Heart left ventricle (tissue), 13 donors: ENCODE measurements at regions not wholly inside any gene's neighbourhood (a gene's known extent, or its start where the extent isn't known, plus 50 kb on each side); places are given as distances from the start of the nearest gene placed in this dataset.

ENCODE experiments used
- CTCF ChIP-seq, 12 donors: fragments of 200-600 bp; sonication (generic) in 4 of 12; IDR thresholded peaks; one replicate each; pipeline versions ENCODE4 v1.5.0 to v1.8.0; 2018 to 2022; ENCODE audit warnings: antibody characterized with exemption in 12 of 12, mild to moderate bottlenecking in 5 of 12
- POLR2A ChIP-seq, 2 donors: fragments of 450-650 bp; IDR thresholded peaks; one replicate each; pipeline ENCODE4 v1.6.1; 2017; ENCODE audit warnings: antibody characterized with exemption in 2 of 2, mild to moderate bottlenecking in 2 of 2, moderate library complexity in 2 of 2
- donor health status: ischemic (EF 13 %, LVEDD 7.1; RV severe dilation, severe dysfunction).
- donor health status: DM: no; HTN: yes; CAD: no.
- donor health status: DM: no; HTN: no; CAD: no.
- donor health status: ischemic (EF 25% LVEDD 6.9; RV normal size, moderate dysfunction).
- donor health status: ischemic (EF 25% LVEDD 5.7; RV mildly dilated, moderate dysfunction).
- donor health status: ischemic (EF 35%, LVEDD 5.7; RV mildly dilated, moderate dysfunction).
- donor health status: nonischemic (EF 11% LVEDD 7.7; RV severe dilation, severe dysfunction).
- donor health status: DM: yes; HTN: yes; CAD: no.
- donor health status: PGD.
- donor health status: ischemic (EF 29% LVEDD 5.4; RV normal size, mild dysfunction).
- donor health status: nonischemic (EF 23%, LVEDD 6.1; RV moderate dilation, normal function).

- TF ChIP-seq POLR2A (IDR thresholded peaks at IDR 0.05) (no peak), CTCF (IDR thresholded peaks at IDR 0.05) (no peak)
Observed at GRCh38 chr3:193174140-193174539, 66.9 kb upstream of the PLAAT1 start.
